Spleen (tissue), 11 donors: ENCODE measurements at regions not wholly inside any gene's neighbourhood (a gene's known extent, or its start where the extent isn't known, plus 50 kb on each side); places are given as distances from the start of the nearest gene placed in this dataset.

ENCODE experiments used
- DNase-seq: peaks from one replicate; pipeline ENCODE4 v3.0.0-alpha.2; 2020
- H3K27ac ChIP-seq, 8 donors: fragments of 200-600 bp; sonication (generic) in 7 of 8; 1 replicate in 4 of 8; 2 replicates in 4 of 8; pipeline versions ENCODE4 v1.5.0 to v1.8.0; 2016 to 2021; ENCODE audit warnings: inconsistent platforms in 4 of 8, mild to moderate bottlenecking in 4 of 8, moderate library complexity in 1 of 8
- H3K27me3 ChIP-seq, 7 donors: fragments of 200-600 bp; sonication (generic) in 6 of 7; replicated peaks in 1 of 7; 1 replicate in 4 of 7; 2 replicates in 3 of 7; pipeline versions ENCODE4 v1.5.0 to v1.8.0; 2016 to 2021; ENCODE audit warnings: inconsistent platforms in 3 of 7, mild to moderate bottlenecking in 1 of 7
- H3K36me3 ChIP-seq, 6 donors: fragments of 200-600 bp; sonication (generic) in 5 of 6; 1 replicate in 4 of 6; 2 replicates in 2 of 6; pipeline versions ENCODE4 v1.5.0 to v1.8.0; 2016 to 2021; ENCODE audit warnings: inconsistent platforms in 2 of 6
- H3K4me1 ChIP-seq, 6 donors: fragments of 200-600 bp; sonication (generic) in 5 of 6; 1 replicate in 3 of 6; 2 replicates in 3 of 6; pipeline versions ENCODE4 v1.5.0 to v1.8.0; 2016 to 2021; ENCODE audit warnings: inconsistent platforms in 3 of 6
- H3K4me3 ChIP-seq, 8 donors: fragments of 200-600 bp; sonication (generic) in 7 of 8; 1 replicate in 4 of 8; 2 replicates in 4 of 8; pipeline versions ENCODE4 v1.5.0 to v1.8.0; 2016 to 2021; ENCODE audit warnings: inconsistent platforms in 4 of 8, mild to moderate bottlenecking in 4 of 8, moderate library complexity in 2 of 8
- H3K9me3 ChIP-seq, 8 donors: fragments of 200-600 bp; sonication (generic) in 7 of 8; 1 replicate in 4 of 8; 2 replicates in 4 of 8; pipeline versions ENCODE4 v1.5.0 to v1.8.0; 2016 to 2021; ENCODE audit warnings: inconsistent platforms in 4 of 8
- POLR2A ChIP-seq, 3 donors: fragments of 450-650 bp; IDR thresholded peaks; one replicate each; pipeline ENCODE4 v1.5.1; 2017; ENCODE audit warnings: antibody characterized with exemption in 3 of 3, mild to moderate bottlenecking in 1 of 3
- POLR2AphosphoS5 ChIP-seq, 3 donors: sonication (generic); formaldehyde crosslinking; IDR thresholded peaks; one replicate each; pipeline ENCODE4 v1.5.1; 2017; ENCODE audit warnings: antibody characterized with exemption in 3 of 3
- WGBS, 5 donors: extraction: QIAGEN DNeasy Blood & Tissue Kit in 3 of 5; methylation state at CpG; one replicate each; pipeline versions ENCODE4 v1.1.5 to v1.1.7; 2013 to 2018; 5-methylcytosine and 5-hydroxymethylcytosine counted together
- intact Hi-C: fragments of 100-400 bp; cut with DNase I; formaldehyde crosslinking; loops from one replicate; pipeline ENCODE4 v1.15.0; 2023; ENCODE audit warnings: low total_unique reads
- TF ChIP-seq, protein P1 (sequence below), 11 experiments: fragments of 200-600 bp in 7 of 11; fragments of 450-650 bp in 4 of 11; sonication (generic) in 4 of 11; IDR thresholded peaks in 8 of 11; conservative IDR thresholded peaks in 3 of 11; 1 replicate in 7 of 11; 2 replicates in 4 of 11; pipeline versions ENCODE4 v1.4.0 to v1.8.0; 2016 to 2021; ENCODE audit warnings: antibody characterized with exemption in 11 of 11, inconsistent platforms in 4 of 11, mild to moderate bottlenecking in 1 of 11
- donor health status: healthy with polysubstance abuse.
- donor health status: DM: no; HTN: no; CAD: no; lungs with moderate emphysema.
- donor health status: DM: no; HTN: no; CAD: no.
- donor health status: Bipolar disorder and iron deficiency.
- donor health status: healthy.
- donor health status: DM: no; HTN: no; CAD: no.
- donor health status: DM: yes; HTN: yes; CAD: no.

DNA sequence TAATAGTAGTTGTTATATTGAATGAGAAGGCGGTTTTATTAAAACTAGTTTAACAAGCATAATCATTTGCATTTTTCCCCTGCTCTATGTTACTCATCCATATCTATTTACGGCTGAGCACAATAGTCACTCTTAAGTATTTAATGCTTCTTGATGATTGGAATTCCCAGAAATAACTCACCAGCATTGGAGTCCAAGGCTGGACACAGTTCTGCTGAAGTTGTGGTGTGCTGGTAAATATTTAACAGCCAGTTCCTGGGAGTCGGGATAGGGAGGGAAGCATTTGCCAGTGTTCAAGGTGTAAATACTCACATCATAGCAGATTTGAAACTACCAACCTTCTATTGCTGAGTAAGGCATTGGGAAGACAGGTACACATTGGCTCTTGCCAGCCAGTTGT, 315.1 kb downstream of the MTX2 start:
- TF ChIP-seq, protein P1, sequence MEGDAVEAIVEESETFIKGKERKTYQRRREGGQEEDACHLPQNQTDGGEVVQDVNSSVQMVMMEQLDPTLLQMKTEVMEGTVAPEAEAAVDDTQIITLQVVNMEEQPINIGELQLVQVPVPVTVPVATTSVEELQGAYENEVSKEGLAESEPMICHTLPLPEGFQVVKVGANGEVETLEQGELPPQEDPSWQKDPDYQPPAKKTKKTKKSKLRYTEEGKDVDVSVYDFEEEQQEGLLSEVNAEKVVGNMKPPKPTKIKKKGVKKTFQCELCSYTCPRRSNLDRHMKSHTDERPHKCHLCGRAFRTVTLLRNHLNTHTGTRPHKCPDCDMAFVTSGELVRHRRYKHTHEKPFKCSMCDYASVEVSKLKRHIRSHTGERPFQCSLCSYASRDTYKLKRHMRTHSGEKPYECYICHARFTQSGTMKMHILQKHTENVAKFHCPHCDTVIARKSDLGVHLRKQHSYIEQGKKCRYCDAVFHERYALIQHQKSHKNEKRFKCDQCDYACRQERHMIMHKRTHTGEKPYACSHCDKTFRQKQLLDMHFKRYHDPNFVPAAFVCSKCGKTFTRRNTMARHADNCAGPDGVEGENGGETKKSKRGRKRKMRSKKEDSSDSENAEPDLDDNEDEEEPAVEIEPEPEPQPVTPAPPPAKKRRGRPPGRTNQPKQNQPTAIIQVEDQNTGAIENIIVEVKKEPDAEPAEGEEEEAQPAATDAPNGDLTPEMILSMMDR (IDR thresholded peaks at IDR 0.05 in 8 of 11, conservative IDR thresholded peaks at IDR 0.05 in 3 of 11): no peak
- no peak for TF ChIP-seq POLR2A (IDR thresholded peaks at IDR 0.05)
- TF ChIP-seq POLR2AphosphoS5 (IDR thresholded peaks at IDR 0.05): no peak
- H3K9me3 ChIP-seq: no peaks in the 10 kb centered on the region
- no peak overlapping the region for H3K4me3 ChIP-seq
- 87 to 95% (median 90%) methylated on average over 3 of the region's 3 CpGs for WGBS, 5 donors
- H3K27me3 ChIP-seq: peaks cover 0 to 21% (median 0%) of the 10 kb centered on the region in 7 donors
- H3K27ac ChIP-seq: no peak overlapping the region
- H3K36me3 ChIP-seq: no peaks in the 10 kb centered on the region
- intact Hi-C loops: no loop called here
- DNase-seq: no peak
- H3K4me1 ChIP-seq: no peaks in the 10 kb centered on the region

DNA sequence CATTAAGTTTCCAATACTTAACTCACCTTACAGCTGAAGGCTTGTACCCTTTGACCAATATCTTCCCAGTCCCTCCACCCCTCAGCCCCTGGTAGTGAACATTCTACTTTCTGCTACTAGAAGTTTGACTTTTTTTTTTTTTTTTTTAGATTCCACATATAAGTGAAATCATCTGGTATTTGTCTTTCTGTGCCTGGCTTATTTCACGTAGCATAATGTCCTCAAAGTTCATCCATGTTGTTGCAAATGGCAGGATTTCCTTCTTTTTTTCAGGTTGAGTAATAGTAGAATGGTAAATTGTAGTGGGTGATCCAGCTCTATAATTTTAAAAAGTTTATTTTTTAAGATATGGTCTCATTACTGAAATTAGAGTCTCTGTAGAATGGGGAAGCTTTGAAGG, 316.0 kb downstream of the MTX2 start:
- Histone ChIP-seq H3K27ac (no peak overlapping the region), H3K4me3 (no peak overlapping the region), H3K4me1 (no peaks in the 10 kb centered on the region), H3K9me3 (no peaks in the 10 kb centered on the region), H3K36me3 (no peaks in the 10 kb centered on the region), H3K27me3 (peaks cover 0 to 15% (median 0%) of the 10 kb centered on the region in 7 donors)
- TF ChIP-seq, protein P1 (IDR thresholded peaks at IDR 0.05 in 8 of 11, conservative IDR thresholded peaks at IDR 0.05 in 3 of 11): no peak
- TF ChIP-seq POLR2A (IDR thresholded peaks at IDR 0.05): no peak
- no peak for TF ChIP-seq POLR2AphosphoS5 (IDR thresholded peaks at IDR 0.05)
- intact Hi-C loops: no loop called here
- DNase-seq: no peak
- 76 to 87% (median 83%) methylated on average over 1 of the region's 1 CpG for WGBS, 5 donors

DNA sequence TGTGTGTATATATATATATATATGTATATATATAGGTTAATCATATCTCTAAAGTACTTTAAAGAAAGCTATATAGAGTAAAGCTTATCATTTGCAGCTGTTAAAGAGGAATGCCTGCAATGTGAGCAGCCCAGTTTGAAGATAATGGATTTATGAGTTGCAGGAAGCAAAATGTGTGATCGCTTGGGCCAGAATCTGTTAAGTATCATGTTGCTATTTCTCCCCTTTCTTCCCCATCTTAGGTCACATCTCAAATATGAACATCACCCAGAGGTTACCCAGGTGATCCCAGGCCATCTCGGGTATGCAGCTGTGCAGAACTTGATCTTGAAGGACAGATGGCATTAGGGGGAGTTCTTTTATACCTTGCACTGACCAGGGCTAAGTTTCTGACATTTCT, 316.5 kb downstream of the MTX2 start:
- TF ChIP-seq, protein P1 (IDR thresholded peaks at IDR 0.05 in 8 of 11, conservative IDR thresholded peaks at IDR 0.05 in 3 of 11): no peak
- no peak for TF ChIP-seq POLR2AphosphoS5 (IDR thresholded peaks at IDR 0.05)
- TF ChIP-seq POLR2A (IDR thresholded peaks at IDR 0.05): no peak
- intact Hi-C loops: no loop called here
- no peaks in the 10 kb centered on the region for H3K9me3 ChIP-seq
- H3K27me3 ChIP-seq: peaks cover 0 to 15% (median 0%) of the 10 kb centered on the region in 7 donors
- H3K4me1 ChIP-seq: no peaks in the 10 kb centered on the region
- H3K36me3 ChIP-seq: no peaks in the 10 kb centered on the region
- DNase-seq: no peak
- H3K27ac ChIP-seq: no peak overlapping the region
- H3K4me3 ChIP-seq: no peak overlapping the region
- 75 to 85% (median 81%) methylated on average over 2 of the region's 2 CpGs for WGBS, 5 donors

DNA sequence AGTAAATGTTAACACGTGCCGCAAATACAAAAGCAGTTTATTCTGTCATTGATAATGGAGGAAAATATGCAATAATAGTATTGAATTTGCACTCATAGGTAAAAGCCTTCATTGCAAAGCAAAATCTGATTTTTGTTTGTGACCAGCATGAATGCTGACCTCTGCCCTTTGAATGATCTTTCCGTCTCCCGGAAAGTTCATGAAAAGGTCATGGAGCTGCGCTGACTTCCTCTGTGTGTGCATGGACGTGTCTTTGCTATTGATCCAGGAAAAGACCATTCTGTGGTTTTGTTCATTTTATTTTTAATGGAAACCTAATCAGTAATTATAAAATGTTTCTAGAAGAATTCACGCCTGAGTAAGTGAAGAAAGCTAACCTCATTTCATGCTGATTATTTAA, 320.0 kb downstream of the MTX2 start:
- DNase-seq: no peak
- Histone ChIP-seq H3K27me3 (peaks cover 0 to 14% (median 0%) of the 10 kb centered on the region in 7 donors), H3K4me1 (no peaks in the 10 kb centered on the region), H3K4me3 (no peak overlapping the region), H3K27ac (no peak overlapping the region), H3K9me3 (no peaks in the 10 kb centered on the region), H3K36me3 (no peaks in the 10 kb centered on the region)
- intact Hi-C loops: no loop called here
- 64 to 77% (median 71%) methylated on average over 7 of the region's 7 CpGs for WGBS, 5 donors
- TF ChIP-seq POLR2AphosphoS5 (IDR thresholded peaks at IDR 0.05) (no peak), POLR2A (IDR thresholded peaks at IDR 0.05) (no peak)
- TF ChIP-seq, protein P1 (IDR thresholded peaks at IDR 0.05 in 8 of 11, conservative IDR thresholded peaks at IDR 0.05 in 3 of 11): no peak
